ENCODE measurements at regions not wholly inside any gene's neighbourhood (a gene's known extent, or its start where the extent isn't known, plus 50 kb on each side); places are given as distances from the start of the nearest gene placed in this dataset.

- Histone ChIP-seq H3K27me3 (ENCODE audit: control insufficient read depth in 1 of 2, insufficient read depth in 2 of 2, low read length in 2 of 2) (peaks cover 0 to 5% of the 10 kb centered on the region in 2 experiments), H3K4me1 (ENCODE audit: insufficient read depth, low read length) (no peaks in the 10 kb centered on the region), H3K9me3 (ENCODE audit: control insufficient read depth in 1 of 2, insufficient read depth in 1 of 2, low read length in 2 of 2) (no peaks in the 10 kb centered on the region), H3K27ac (ENCODE audit: low read depth in 1 of 2, low read length in 2 of 2) (no peak overlapping the region), H3K4me3 (ENCODE audit: low read length) (no peak overlapping the region), H3K36me3 (ENCODE audit: insufficient read depth, low read length) (no peaks in the 10 kb centered on the region)
- Mint-ChIP-seq H3K36me3 (ENCODE audit: low read depth) (no peaks in the 10 kb centered on the region), H3K4me1 (ENCODE audit: low read depth) (peaks cover 5% of the 10 kb centered on the region), H3K27ac (no peak overlapping the region), H3K9me3 (no peaks in the 10 kb centered on the region), H3K27me3 (no peaks in the 10 kb centered on the region), H3K4me3 (no peak overlapping the region)
- intact Hi-C loops (cut with DNase I, micrococcal nuclease): no loop called here
- CTCF ChIA-PET: no interaction called here
- DNase-seq (no peak), ATAC-seq (ENCODE audit: poor library complexity) (no peak)
- POLR2A ChIA-PET: no interaction called here
- no peak for TF ChIP-seq CTCF (IDR thresholded peaks at IDR 0.05)
Measured at GRCh38 chr3:28050120-28050519, 191.3 kb upstream of the CMC1 start.

GRCh38 chr3:28050885-28051284 is 190.5 kb upstream of the CMC1 start:
- H3K27me3 Mint-ChIP-seq: no peaks in the 10 kb centered on the region
- intact Hi-C loops (cut with DNase I, micrococcal nuclease): no loop called here
- peaks cover 0 to 5% of the 10 kb centered on the region in 2 experiments for H3K27me3 ChIP-seq (ENCODE audit: control insufficient read depth in 1 of 2, insufficient read depth in 2 of 2, low read length in 2 of 2)
- no peaks in the 10 kb centered on the region for H3K36me3 ChIP-seq (ENCODE audit: insufficient read depth, low read length)
- H3K4me1 ChIP-seq (ENCODE audit: insufficient read depth, low read length): no peaks in the 10 kb centered on the region
- no peak for TF ChIP-seq CTCF (IDR thresholded peaks at IDR 0.05)
- no peak for ATAC-seq (ENCODE audit: poor library complexity)
- no peaks in the 10 kb centered on the region for H3K9me3 Mint-ChIP-seq
- no peak overlapping the region for H3K4me3 Mint-ChIP-seq
- no peak overlapping the region for H3K27ac ChIP-seq (ENCODE audit: low read depth in 1 of 2, low read length in 2 of 2)
- H3K9me3 ChIP-seq (ENCODE audit: control insufficient read depth in 1 of 2, insufficient read depth in 1 of 2, low read length in 2 of 2): no peaks in the 10 kb centered on the region
- peaks cover 5% of the 10 kb centered on the region for H3K4me1 Mint-ChIP-seq (ENCODE audit: low read depth)
- no peaks in the 10 kb centered on the region for H3K36me3 Mint-ChIP-seq (ENCODE audit: low read depth)
- ChIA-PET CTCF (no interaction called here), POLR2A (no interaction called here)
- DNase-seq: peak in 6 of 14 experiments; percentile 2 to 58 (median 27)
- no peak overlapping the region for H3K27ac Mint-ChIP-seq
- no peak overlapping the region for H3K4me3 ChIP-seq (ENCODE audit: low read length)

GRCh38 chr3:28053759-28054158 is 187.7 kb upstream of the CMC1 start:
- no peak for TF ChIP-seq CTCF (IDR thresholded peaks at IDR 0.05)
- Mint-ChIP-seq H3K27me3 (peaks cover 4% of the 10 kb centered on the region), H3K4me3 (no peak overlapping the region), H3K9me3 (no peaks in the 10 kb centered on the region), H3K36me3 (ENCODE audit: low read depth) (no peaks in the 10 kb centered on the region), H3K27ac (no peak overlapping the region), H3K4me1 (ENCODE audit: low read depth) (peaks cover 5% of the 10 kb centered on the region)
- ChIA-PET POLR2A (no interaction called here), CTCF (no interaction called here)
- no peak overlapping the region for H3K27ac ChIP-seq (ENCODE audit: low read depth in 1 of 2, low read length in 2 of 2)
- intact Hi-C loops (cut with DNase I, micrococcal nuclease): no loop called here
- no peak for DNase-seq
- H3K4me1 ChIP-seq (ENCODE audit: insufficient read depth, low read length): no peaks in the 10 kb centered on the region
- no peaks in the 10 kb centered on the region for H3K9me3 ChIP-seq (ENCODE audit: control insufficient read depth in 1 of 2, insufficient read depth in 1 of 2, low read length in 2 of 2)
- H3K27me3 ChIP-seq (ENCODE audit: control insufficient read depth in 1 of 2, insufficient read depth in 2 of 2, low read length in 2 of 2): peaks cover 0 to 5% of the 10 kb centered on the region in 2 experiments
- no peak for ATAC-seq (ENCODE audit: poor library complexity)
- H3K4me3 ChIP-seq (ENCODE audit: low read length): no peak overlapping the region
- no peaks in the 10 kb centered on the region for H3K36me3 ChIP-seq (ENCODE audit: insufficient read depth, low read length)
